IMR-90 (cell line): ENCODE measurements at regions not wholly inside any gene's neighbourhood (a gene's known extent, or its start where the extent isn't known, plus 50 kb on each side); places are given as distances from the start of the nearest gene placed in this dataset.

Source experiments
- CHD1 ChIP-seq: IDR thresholded peaks from 2 replicates; pipeline ENCODE4 v1.6.1; 2012; ENCODE audit warnings: low read depth, low read length, improper control_type of control experiment
- CTCF ChIP-seq: conservative IDR thresholded peaks from 2 replicates; pipeline ENCODE4 v1.5.1; 2012; ENCODE audit warnings: mild to moderate bottlenecking, low read depth, low read length, improper control_type of control experiment
- FOS ChIP-seq: fragments of 150-350 bp; IDR thresholded peaks from 2 replicates; pipeline ENCODE4 v1.6.1; 2016; ENCODE audit warnings: low read depth, low read length
- POLR2A ChIP-seq: IDR thresholded peaks from 2 replicates; pipeline ENCODE4 v1.6.1; 2012; ENCODE audit warnings: mild to moderate bottlenecking, low read depth, low read length

- TF ChIP-seq CTCF, result no peak
- no peak for TF ChIP-seq FOS
- TF ChIP-seq POLR2A, result no peak
- no peak for TF ChIP-seq CHD1
These were observed 102.1 kb upstream of the CDC42EP3 start for GRCh38 chr2:37773371-37774130.
